H1 (cell line): ENCODE measurements at regions not wholly inside any gene's neighbourhood (a gene's known extent, or its start where the extent isn't known, plus 50 kb on each side); places are given as distances from the start of the nearest gene placed in this dataset.

Source experiments
- CBX5 ChIP-seq: fragments of 300-800, 300-1000 bp; sonication (generic); IDR thresholded peaks from 2 replicates; pipeline ENCODE4 v1.7.1; 2016; ENCODE audit warnings: antibody characterized with exemption, low read length, low read depth
- CEBPB ChIP-seq: IDR thresholded peaks from 2 replicates; pipeline ENCODE4 v1.6.1; 2012; ENCODE audit warnings: low read depth, low read length
- CHD1 ChIP-seq: IDR thresholded peaks from 2 replicates; pipeline ENCODE4 v1.6.1; 2012; ENCODE audit warnings: low read depth, low read length, improper control_type of control experiment
- CTCF ChIP-seq, 3 experiments: IDR thresholded peaks; 1 replicate in 2 of 3; 2 replicates in 1 of 3; pipeline versions ENCODE4 v1.5.1 to v1.6.1; 2011; ENCODE audit warnings: low read length in 3 of 3, mild to moderate bottlenecking in 3 of 3, inconsistent platforms in 2 of 3, low read depth in 1 of 3, moderate library complexity in 1 of 3; ENCODE audit not compliant: insufficient read depth in 1 of 3; ENCODE audit errors: control extremely low read depth in 1 of 3
- EGR1 ChIP-seq: IDR thresholded peaks from 2 replicates; pipeline ENCODE4 v1.6.1; 2011; ENCODE audit warnings: low read depth, low read length, borderline replicate concordance
- KDM5A ChIP-seq: fragments of 200-600 bp; IDR thresholded peaks from 2 replicates; pipeline ENCODE4 v1.7.1; 2012; ENCODE audit warnings: mild to moderate bottlenecking, low read length, inconsistent platforms, mixed read lengths
- RAD21 ChIP-seq, 2 experiments: IDR thresholded peaks in 1 of 2; conservative IDR thresholded peaks in 1 of 2; 2 replicates each; pipeline ENCODE4 v1.6.1; 2011; ENCODE audit warnings: low read depth in 2 of 2, low read length in 2 of 2, improper control_type of control experiment in 1 of 2, inconsistent platforms in 1 of 2, mild to moderate bottlenecking in 1 of 2, moderate library complexity in 1 of 2
- RBBP5 ChIP-seq: IDR thresholded peaks from 2 replicates; pipeline ENCODE4 v1.7.1; 2012; ENCODE audit warnings: low read depth, mild to moderate bottlenecking, inconsistent platforms, low read length, moderate library complexity, borderline replicate concordance
- SIRT6 ChIP-seq: IDR thresholded peaks from one replicate; pipeline ENCODE4 v1.7.1; 2012; ENCODE audit warnings: low read length, inconsistent platforms
- SP4 ChIP-seq: IDR thresholded peaks from 2 replicates; pipeline ENCODE4 v1.6.1; 2012; ENCODE audit warnings: low read length, inconsistent platforms
- TAF7 ChIP-seq: optimal IDR thresholded peaks from 2 replicates; pipeline ENCODE3; 2011; ENCODE audit warnings: low read depth, mild to moderate bottlenecking, inconsistent platforms, low read length, moderate library complexity, borderline replicate concordance

GRCh38 chr7:142375710-142376313, 118.0 kb upstream of the PRSS58 start (continued):
- TF ChIP-seq CTCF (IDR thresholded peaks at IDR 0.05; ENCODE audit: control extremely low read depth in 1 of 3, insufficient read depth in 1 of 3, low read depth in 1 of 3, low read length in 3 of 3) (peak; percentile 72 to 87 (median 85)), SP4 (no peak), RAD21 (IDR thresholded peaks at IDR 0.05 in 1 of 2, conservative IDR thresholded peaks at IDR 0.05 in 1 of 2; ENCODE audit: low read depth in 2 of 2, low read length in 2 of 2) (peak; percentile 77 to 86), CHD1 (no peak), CEBPB (peak; percentile 57; the same call in 1 of the 2 replicates), TAF7 (peak; percentile 84), SIRT6 (no peak), CBX5 (no peak), EGR1 (no peak), KDM5A (no peak), RBBP5 (no peak)
